ENCODE measurements at regions not wholly inside any gene's neighbourhood (a gene's known extent, or its start where the extent isn't known, plus 50 kb on each side); places are given as distances from the start of the nearest gene placed in this dataset.
"Not testable (repeated sequence)": the region's sequence is repeated elsewhere in the genome, so short reads cannot be mapped to it uniquely, and the experiment has no call there.

DNA sequence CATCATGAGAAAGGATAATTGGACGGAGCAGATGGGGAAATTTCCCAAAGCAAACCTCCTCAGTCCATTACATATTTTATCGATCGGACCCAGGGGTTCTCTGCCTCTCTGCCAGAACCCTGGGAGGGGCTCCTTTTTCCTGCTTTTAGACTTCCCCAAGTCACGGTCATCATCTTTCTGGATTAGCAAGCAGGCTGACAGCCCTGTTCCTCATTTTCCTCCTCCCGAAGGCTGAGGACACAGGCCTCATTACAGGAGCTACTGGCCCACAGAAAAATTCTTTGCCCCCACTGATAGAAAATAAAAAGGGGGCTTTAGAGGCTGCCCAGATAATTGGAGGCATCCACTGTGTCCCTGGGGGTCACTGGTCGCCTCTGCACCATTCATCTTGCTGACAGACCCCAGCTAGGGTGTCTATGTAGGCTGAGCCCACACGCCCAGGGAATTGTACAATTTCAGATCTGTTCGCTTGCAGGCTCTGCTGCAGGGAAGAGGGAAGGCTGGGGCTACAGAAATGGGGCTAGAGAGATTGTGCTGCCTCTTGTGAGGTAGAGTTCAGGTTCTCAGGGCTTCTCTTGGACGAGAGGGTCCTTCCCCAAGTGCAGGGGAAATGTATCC is 125.7 kb upstream of the SDK1 start:
- TF ChIP-seq, protein P1, sequence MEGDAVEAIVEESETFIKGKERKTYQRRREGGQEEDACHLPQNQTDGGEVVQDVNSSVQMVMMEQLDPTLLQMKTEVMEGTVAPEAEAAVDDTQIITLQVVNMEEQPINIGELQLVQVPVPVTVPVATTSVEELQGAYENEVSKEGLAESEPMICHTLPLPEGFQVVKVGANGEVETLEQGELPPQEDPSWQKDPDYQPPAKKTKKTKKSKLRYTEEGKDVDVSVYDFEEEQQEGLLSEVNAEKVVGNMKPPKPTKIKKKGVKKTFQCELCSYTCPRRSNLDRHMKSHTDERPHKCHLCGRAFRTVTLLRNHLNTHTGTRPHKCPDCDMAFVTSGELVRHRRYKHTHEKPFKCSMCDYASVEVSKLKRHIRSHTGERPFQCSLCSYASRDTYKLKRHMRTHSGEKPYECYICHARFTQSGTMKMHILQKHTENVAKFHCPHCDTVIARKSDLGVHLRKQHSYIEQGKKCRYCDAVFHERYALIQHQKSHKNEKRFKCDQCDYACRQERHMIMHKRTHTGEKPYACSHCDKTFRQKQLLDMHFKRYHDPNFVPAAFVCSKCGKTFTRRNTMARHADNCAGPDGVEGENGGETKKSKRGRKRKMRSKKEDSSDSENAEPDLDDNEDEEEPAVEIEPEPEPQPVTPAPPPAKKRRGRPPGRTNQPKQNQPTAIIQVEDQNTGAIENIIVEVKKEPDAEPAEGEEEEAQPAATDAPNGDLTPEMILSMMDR (IDR thresholded peaks at IDR 0.05): no peak
- TF ChIP-seq POLR2A (IDR thresholded peaks at IDR 0.05): no peak
- H3K4me1 ChIP-seq: no peaks in the 10 kb centered on the region
- H3K27me3 ChIP-seq: no peaks in the 10 kb centered on the region
- H3K27ac ChIP-seq: no peak overlapping the region
- peak in 1 of 3 donors; percentile 26 for DNase-seq
- H3K36me3 ChIP-seq: no peaks in the 10 kb centered on the region
- H3K4me3 ChIP-seq: no peak overlapping the region
- no peaks in the 10 kb centered on the region for H3K9me3 ChIP-seq

DNA sequence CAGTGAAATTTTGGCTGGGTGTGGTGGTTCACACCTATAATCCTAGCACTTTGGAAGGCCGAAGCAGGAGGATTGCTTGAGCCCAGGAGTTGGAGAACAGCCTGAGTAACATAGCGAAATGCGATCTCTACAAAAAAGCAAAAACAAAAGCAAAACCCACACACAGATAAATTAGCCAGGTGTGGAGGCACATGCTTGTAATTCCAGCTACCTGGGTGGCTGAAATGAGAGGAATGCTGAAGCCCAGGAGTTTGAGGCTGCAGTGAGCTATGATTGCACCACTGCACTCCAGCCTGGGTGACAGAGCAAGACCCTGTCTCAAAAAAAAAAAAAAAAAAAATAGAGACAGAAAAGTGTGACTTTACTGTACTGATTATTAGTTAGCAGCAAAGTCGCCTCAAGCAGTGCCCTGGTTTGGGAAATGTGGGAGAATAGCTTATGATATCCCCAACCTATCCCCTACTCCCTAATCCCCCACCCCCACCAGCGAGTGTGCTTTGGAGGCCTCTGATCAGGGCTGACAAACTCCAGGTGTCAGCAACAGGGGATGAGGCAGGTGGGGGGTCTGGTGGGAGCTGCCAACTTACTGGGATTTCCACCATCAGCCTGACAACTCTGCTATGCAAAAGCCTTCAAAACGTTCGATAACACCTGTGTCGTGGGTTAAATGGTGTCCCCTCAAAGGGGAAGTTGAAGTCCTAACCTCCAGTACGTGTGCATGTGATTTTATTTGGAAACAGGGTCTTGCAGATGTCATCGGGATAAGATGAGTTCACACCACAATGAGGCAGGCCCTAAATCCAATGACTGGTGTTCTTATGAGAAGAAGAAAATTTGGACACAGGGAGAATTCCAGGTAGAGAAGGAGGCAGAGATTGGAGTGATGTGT is 124.7 kb upstream of the SDK1 start:
- DNase-seq: peak in 1 of 3 donors; percentile 12
- H3K4me3 ChIP-seq: no peak overlapping the region
- H3K27me3 ChIP-seq: no peaks in the 10 kb centered on the region
- no peaks in the 10 kb centered on the region for H3K4me1 ChIP-seq
- no peaks in the 10 kb centered on the region for H3K9me3 ChIP-seq
- no peaks in the 10 kb centered on the region for H3K36me3 ChIP-seq
- TF ChIP-seq, protein P1 (IDR thresholded peaks at IDR 0.05): no peak
- no peak for TF ChIP-seq POLR2A (IDR thresholded peaks at IDR 0.05)
- no peak overlapping the region for H3K27ac ChIP-seq

DNA sequence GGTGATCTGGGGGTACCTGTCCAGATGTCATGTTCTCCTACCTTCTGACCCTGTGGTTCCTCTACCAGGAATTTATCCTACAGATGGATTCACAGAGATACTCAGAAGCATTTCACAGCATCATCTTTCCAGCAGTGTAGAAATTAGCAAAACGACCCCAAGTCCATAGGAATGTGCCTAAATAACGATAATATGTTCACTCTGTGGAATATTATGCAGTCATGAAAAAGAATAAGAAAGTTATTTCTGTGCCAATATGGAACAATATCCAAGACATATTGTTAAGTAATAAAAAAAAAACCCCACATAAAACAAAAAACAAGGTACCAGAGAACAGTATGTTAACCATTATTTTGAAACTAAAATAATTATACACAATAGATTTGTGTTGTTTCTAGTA is 123.8 kb upstream of the SDK1 start:
- no peak for TF ChIP-seq POLR2A (IDR thresholded peaks at IDR 0.05)
- TF ChIP-seq, protein P1 (IDR thresholded peaks at IDR 0.05): no peak
- Histone ChIP-seq H3K9me3 (no peaks in the 10 kb centered on the region), H3K27me3 (no peaks in the 10 kb centered on the region), H3K4me3 (no peak overlapping the region), H3K36me3 (no peaks in the 10 kb centered on the region), H3K27ac (no peak overlapping the region), H3K4me1 (no peaks in the 10 kb centered on the region)
- no peak for DNase-seq

DNA sequence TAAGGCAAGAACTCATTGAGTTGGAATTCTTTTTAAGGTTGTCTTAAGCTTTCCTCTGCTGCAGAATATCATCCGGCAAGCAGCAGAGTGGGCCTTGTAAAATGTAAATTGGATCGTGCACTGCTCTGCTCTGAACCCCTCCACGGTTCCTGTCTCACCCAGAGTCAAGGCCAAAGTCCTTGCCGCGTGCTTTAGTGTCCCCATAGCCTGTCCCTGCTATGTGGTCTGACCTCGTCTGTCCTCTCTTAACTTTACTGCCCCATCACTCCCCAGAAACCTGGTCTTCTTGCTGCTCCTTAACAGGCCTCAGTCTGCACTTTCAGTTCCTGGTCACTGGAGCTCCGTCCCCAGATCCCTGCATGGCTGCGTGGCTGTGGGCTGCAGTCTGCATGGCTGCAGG is 121.6 kb upstream of the SDK1 start:
- no peaks in the 10 kb centered on the region for H3K27me3 ChIP-seq
- no peaks in the 10 kb centered on the region for H3K4me1 ChIP-seq
- no peak for TF ChIP-seq POLR2A (IDR thresholded peaks at IDR 0.05)
- TF ChIP-seq, protein P1 (IDR thresholded peaks at IDR 0.05): no peak
- no peak overlapping the region for H3K4me3 ChIP-seq
- no peaks in the 10 kb centered on the region for H3K9me3 ChIP-seq
- no peak overlapping the region for H3K27ac ChIP-seq
- no peaks in the 10 kb centered on the region for H3K36me3 ChIP-seq
- peak in 1 of 3 donors; percentile 30 for DNase-seq

DNA sequence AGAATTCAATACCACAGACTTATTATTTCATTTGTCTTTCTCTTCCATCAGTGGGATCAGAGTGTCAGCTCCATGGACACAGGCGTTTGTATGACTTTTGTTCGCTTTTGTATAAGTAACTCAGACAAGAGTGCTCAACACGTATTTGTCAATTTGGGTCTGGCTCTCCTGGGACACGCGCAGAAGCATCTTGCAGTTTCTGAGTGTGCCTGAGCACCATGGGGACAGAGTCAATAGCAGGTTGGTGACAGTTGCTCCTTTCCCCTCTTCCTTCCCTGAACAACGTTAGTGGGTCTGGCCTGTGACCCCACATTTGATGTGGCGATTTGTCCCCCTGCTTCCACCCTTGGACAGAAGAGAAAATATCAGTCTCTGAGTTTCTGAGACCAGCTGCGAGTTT is 120.4 kb upstream of the SDK1 start:
- no peak overlapping the region for H3K4me3 ChIP-seq
- no peak overlapping the region for H3K27ac ChIP-seq

DNA sequence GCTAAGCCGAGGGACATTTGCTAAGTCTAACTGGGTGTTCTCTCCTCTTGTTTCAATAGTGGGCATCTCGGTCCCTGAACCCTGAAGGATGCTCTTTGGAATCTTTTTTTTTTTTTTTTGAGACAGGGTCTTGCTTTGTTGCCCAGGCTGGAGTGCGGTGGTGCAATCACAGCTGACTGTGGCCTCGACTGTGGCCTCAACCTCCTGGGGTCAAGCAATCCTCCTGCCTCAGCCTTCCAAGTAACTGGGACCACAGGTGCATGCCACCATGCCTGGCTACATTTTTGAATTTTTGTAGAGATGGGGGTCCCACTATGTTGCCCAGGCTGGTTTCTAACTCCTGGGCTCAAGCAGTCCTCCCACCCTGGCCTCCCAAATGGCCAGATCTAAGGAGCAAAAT is 119.0 kb upstream of the SDK1 start:
- DNase-seq, H3K27ac ChIP-seq: not testable (repeated sequence)

More for the DNA sequence above, 120.4 kb upstream of the SDK1 start:
- H3K4me1 ChIP-seq: no peaks in the 10 kb centered on the region
- no peaks in the 10 kb centered on the region for H3K9me3 ChIP-seq
- no peaks in the 10 kb centered on the region for H3K27me3 ChIP-seq
- no peaks in the 10 kb centered on the region for H3K36me3 ChIP-seq
- TF ChIP-seq POLR2A (IDR thresholded peaks at IDR 0.05): no peak
- TF ChIP-seq, protein P1 (IDR thresholded peaks at IDR 0.05): no peak
- no peak for DNase-seq

More for the DNA sequence above, 119.0 kb upstream of the SDK1 start:
- not testable (repeated sequence) for H3K27me3 ChIP-seq, H3K4me1 ChIP-seq, H3K4me3 ChIP-seq, H3K9me3 ChIP-seq, H3K36me3 ChIP-seq
